Testis (tissue), 2 donors: ENCODE measurements at regions not wholly inside any gene's neighbourhood (a gene's known extent, or its start where the extent isn't known, plus 50 kb on each side); places are given as distances from the start of the nearest gene placed in this dataset.

ENCODE experiments used
- CTCF ChIP-seq, 3 experiments: fragments of 450-650 bp in 2 of 3; fragments of 200-600 bp in 1 of 3; sonication (generic) in 1 of 3; IDR thresholded peaks; one replicate each; pipeline ENCODE4 v1.5.1; 2016 to 2019; ENCODE audit warnings: antibody characterized with exemption in 3 of 3, mild to moderate bottlenecking in 2 of 3, moderate library complexity in 1 of 3
- POLR2A ChIP-seq: fragments of 450-650 bp; IDR thresholded peaks from one replicate; pipeline ENCODE4 v1.6.1; 2017; ENCODE audit warnings: antibody characterized with exemption, mild to moderate bottlenecking, moderate library complexity

GRCh38 chr6:148068437-148069061 lies 274.1 kb upstream of the SASH1 start:
- TF ChIP-seq POLR2A = no peak
- TF ChIP-seq CTCF (IDR thresholded peaks at IDR 0.05) = no peak
